Astrocyte of the cerebellum (primary cell): ENCODE measurements at regions not wholly inside any gene's neighbourhood (a gene's known extent, or its start where the extent isn't known, plus 50 kb on each side); places are given as distances from the start of the nearest gene placed in this dataset.

Experiments
- DNase-seq: peaks from one replicate; pipeline ENCODE4 v3.0.0-alpha.2; 2011; ENCODE audit warnings: low read depth
- H3K4me3 ChIP-seq: 2 replicates; pipeline ENCODE4 v1.5.1; 2011; ENCODE audit warnings: mild to moderate bottlenecking, low read depth, low read length, moderate library complexity
- in situ Hi-C: cut with HindIII; loops from 2 replicates; pipeline ENCODE4 v1.10.0; 2017; ENCODE audit warnings: low sequenced_read_pairs
- TF ChIP-seq, protein P1 (sequence below): IDR thresholded peaks from 2 replicates; pipeline ENCODE4 v1.5.1; 2012; ENCODE audit warnings: low read length, low read depth, moderate library complexity, mild to moderate bottlenecking; ENCODE audit errors: missing control alignments

DNA sequence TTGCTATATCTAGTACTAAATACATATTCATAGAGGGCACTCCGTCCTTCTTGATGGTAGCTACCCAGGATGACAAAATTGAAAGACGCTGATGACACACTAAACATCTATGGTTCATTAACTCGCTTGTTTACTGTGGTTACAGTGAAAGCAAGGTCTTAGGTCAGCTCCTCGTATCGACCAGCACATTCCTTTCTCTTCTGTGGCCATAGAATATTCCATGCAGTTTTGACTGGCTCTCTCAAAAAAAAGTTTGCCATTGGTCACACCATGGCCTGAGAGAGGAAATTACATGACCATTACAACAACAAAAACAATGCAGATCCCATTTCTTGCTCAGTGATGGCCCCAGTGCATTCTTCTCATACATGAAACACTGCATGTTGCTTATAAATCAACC is 411.4 kb upstream of the SOX5 start:
- peak; percentile 8 for DNase-seq
- TF ChIP-seq, protein P1, sequence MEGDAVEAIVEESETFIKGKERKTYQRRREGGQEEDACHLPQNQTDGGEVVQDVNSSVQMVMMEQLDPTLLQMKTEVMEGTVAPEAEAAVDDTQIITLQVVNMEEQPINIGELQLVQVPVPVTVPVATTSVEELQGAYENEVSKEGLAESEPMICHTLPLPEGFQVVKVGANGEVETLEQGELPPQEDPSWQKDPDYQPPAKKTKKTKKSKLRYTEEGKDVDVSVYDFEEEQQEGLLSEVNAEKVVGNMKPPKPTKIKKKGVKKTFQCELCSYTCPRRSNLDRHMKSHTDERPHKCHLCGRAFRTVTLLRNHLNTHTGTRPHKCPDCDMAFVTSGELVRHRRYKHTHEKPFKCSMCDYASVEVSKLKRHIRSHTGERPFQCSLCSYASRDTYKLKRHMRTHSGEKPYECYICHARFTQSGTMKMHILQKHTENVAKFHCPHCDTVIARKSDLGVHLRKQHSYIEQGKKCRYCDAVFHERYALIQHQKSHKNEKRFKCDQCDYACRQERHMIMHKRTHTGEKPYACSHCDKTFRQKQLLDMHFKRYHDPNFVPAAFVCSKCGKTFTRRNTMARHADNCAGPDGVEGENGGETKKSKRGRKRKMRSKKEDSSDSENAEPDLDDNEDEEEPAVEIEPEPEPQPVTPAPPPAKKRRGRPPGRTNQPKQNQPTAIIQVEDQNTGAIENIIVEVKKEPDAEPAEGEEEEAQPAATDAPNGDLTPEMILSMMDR, result no peak
- in situ Hi-C loops, result no loop called here
- no peak overlapping the region for H3K4me3 ChIP-seq

DNA sequence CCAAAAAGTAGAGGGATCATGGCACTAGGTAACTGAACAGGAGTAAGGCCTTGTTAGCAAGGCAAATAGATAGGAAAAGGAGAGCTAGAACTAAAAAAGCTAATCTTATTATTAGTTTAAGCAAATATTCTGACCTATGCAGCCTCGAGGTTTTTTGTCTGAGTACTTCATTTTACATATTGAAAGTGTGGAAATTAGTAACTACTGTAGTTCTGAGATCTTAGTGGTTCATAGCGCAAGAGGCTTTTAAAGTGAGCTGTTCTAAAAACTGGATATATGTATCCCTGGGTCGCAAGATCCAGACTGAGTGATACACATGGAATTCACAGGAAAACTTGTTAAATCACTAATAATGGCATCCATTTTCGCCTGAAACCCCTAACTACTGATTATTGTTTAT is 411.0 kb upstream of the SOX5 start:
- in situ Hi-C loops, result no loop called here
- no peak for DNase-seq
- H3K4me3 ChIP-seq, result no peak overlapping the region
- TF ChIP-seq, protein P1, result no peak

DNA sequence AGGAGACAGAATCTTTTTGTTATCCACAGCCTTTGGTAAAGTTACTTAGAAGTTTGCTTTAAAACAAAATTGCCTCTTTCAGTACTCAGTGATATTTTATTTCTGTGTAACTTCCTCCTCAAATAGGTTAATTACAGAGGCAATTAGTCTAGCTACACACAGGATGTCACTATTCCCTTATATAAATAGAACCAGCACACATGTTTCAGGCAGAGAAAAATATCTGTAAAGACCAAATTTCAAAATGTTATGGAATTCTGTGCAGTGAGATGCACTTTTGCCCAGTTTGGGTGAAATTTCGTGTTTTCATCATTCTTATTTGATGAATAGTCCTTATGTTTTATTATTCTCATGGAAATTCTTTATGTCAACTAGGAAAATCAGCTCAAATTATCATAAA is 410.6 kb upstream of the SOX5 start:
- no peak for DNase-seq
- in situ Hi-C loops, result no loop called here
- TF ChIP-seq, protein P1, result no peak
- no peak overlapping the region for H3K4me3 ChIP-seq

DNA sequence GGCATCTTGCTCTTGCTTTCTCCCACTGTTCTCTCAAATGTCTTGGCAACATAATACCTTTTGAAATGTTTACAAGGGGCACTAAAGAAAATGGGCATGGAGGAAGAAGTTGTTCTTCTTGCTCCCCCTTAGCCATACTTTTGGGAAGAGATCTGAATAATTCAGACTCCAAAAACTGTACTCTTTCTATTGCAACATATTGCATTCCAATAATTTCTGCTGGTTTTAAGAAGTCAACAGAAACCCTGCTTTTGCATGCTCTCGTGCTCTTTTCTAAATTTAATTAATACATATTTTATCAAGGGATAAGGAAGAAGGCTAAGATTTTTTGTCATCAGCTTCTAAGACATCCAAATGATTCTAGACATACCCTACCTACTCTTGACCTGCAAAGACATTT is 409.9 kb upstream of the SOX5 start:
- TF ChIP-seq, protein P1, result no peak
- no peak overlapping the region for H3K4me3 ChIP-seq
- in situ Hi-C loops, result no loop called here
- DNase-seq, result no peak

DNA sequence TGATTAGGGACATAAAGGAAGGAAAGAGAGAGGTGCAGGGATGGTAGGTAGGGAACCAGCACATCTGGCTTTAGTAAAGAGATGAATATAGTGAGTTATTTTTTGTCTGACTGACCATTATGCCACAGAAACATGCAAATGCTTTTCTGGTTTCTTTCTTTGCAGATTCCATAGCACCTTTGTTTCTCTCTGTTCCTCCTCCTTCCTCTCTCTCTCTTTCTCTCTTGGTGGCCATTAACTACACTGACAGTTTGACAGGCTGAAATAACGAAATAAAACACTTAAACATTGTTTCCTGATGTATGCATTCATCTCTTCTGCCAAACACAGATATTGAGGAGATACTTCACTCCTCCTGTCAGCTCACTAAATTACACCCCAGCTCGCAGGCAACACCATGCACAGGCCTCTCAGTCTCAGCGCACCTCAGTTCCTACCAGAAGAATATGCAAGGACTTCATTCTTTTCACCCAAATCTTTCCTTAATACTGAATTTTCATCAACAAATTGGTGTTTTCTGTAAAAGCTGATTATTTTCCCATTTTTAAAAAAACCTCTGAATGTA is 406.9 kb upstream of the SOX5 start:
- DNase-seq, result no peak

DNA sequence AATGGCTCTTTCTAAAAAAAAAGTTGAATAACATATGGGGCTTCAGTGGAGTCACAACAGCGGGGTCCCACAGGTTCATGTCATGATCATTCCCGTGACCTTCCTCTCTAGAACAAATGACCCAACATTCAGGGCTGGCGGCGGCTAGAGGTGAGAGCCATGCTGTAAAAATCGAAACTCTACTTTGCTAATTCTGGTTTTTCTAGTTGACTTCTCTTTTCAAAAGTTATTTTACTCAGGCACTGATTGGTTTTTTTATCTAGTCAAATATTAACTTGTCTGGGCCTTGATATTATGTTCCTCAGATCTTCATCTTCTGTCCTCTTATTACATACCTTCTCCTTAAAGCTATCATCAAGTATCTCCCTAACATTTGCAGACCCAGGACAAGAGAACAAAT is 402.9 kb upstream of the SOX5 start:
- in situ Hi-C loops, result no loop called here

More for the DNA sequence above, 406.9 kb upstream of the SOX5 start:
- H3K4me3 ChIP-seq, result no peak overlapping the region
- TF ChIP-seq, protein P1, result no peak
- in situ Hi-C loops, result no loop called here

More for the DNA sequence above, 402.9 kb upstream of the SOX5 start:
- no peak overlapping the region for H3K4me3 ChIP-seq
- DNase-seq, result no peak
- TF ChIP-seq, protein P1, result no peak
